Loucy (cell line): ENCODE measurements at regions not wholly inside any gene's neighbourhood (a gene's known extent, or its start where the extent isn't known, plus 50 kb on each side); places are given as distances from the start of the nearest gene placed in this dataset.
"Not testable (repeated sequence)": the region's sequence is repeated elsewhere in the genome, so short reads cannot be mapped to it uniquely, and the experiment has no call there.

ENCODE experiments used
- H2AFZ ChIP-seq: fragments of 200-600 bp; sonication (generic); 2 replicates; pipeline ENCODE4 v1.6.0; 2016; ENCODE audit warnings: antibody characterized with exemption, mild to moderate bottlenecking, low read length, moderate library complexity
- H3F3A ChIP-seq: fragments of 200-600 bp; 2 replicates; pipeline ENCODE4 v1.6.0; 2016; ENCODE audit warnings: antibody characterized with exemption, low read depth, mild to moderate bottlenecking
- H3K27me3 ChIP-seq: fragments of 200-600 bp; sonication (generic); 2 replicates; pipeline ENCODE4 v1.6.1; 2014; ENCODE audit warnings: low read length, mild to moderate bottlenecking; ENCODE audit not compliant: insufficient read depth, poor library complexity, severe bottlenecking
- H3K36me3 ChIP-seq: fragments of 200-600 bp; sonication (generic); 2 replicates; pipeline ENCODE4 v1.6.1; 2016; ENCODE audit warnings: low read length; ENCODE audit not compliant: insufficient read depth
- H3K4me1 ChIP-seq: fragments of 200-600 bp; sonication (generic); 2 replicates; pipeline ENCODE4 v1.5.1; 2014; ENCODE audit warnings: low read length, mild to moderate bottlenecking; ENCODE audit not compliant: insufficient read depth, poor library complexity, severe bottlenecking
- H3K4me2 ChIP-seq: fragments of 200-600 bp; sonication (generic); 2 replicates; pipeline ENCODE4 v1.6.0; 2014; ENCODE audit warnings: antibody characterized with exemption, low read length, low read depth, mild to moderate bottlenecking; ENCODE audit not compliant: poor library complexity, severe bottlenecking
- H3K4me3 ChIP-seq: fragments of 200-600 bp; sonication (generic); 2 replicates; pipeline ENCODE4 v1.5.1; 2014; ENCODE audit warnings: low read length, mild to moderate bottlenecking, mixed read lengths; ENCODE audit not compliant: poor library complexity, severe bottlenecking
- H3K79me2 ChIP-seq: fragments of 200-600 bp; sonication (generic); 2 replicates; pipeline ENCODE4 v1.6.1; 2014; ENCODE audit warnings: low read length; ENCODE audit not compliant: insufficient read depth
- H3K9ac ChIP-seq: fragments of 200-600 bp; sonication (generic); 2 replicates; pipeline ENCODE4 v1.6.0; 2014; ENCODE audit warnings: mild to moderate bottlenecking, low read depth, low read length, moderate library complexity; ENCODE audit not compliant: poor library complexity, severe bottlenecking
- H3K9me2 ChIP-seq: fragments of 200-600 bp; sonication (generic); replicated peaks from 2 replicates; pipeline ENCODE4 v1.6.1; 2016; ENCODE audit warnings: low read depth, low read length, mixed read lengths
- H3K9me3 ChIP-seq: fragments of 200-600 bp; sonication (generic); 2 replicates; pipeline ENCODE4 v1.6.1; 2014; ENCODE audit warnings: mild to moderate bottlenecking, antibody characterized with exemption, low read length, low read depth; ENCODE audit not compliant: insufficient read depth
- H4K20me1 ChIP-seq: fragments of 200-600 bp; sonication (generic); 2 replicates; pipeline ENCODE4 v1.6.0; 2014; ENCODE audit warnings: antibody characterized with exemption, low read length, mild to moderate bottlenecking; ENCODE audit not compliant: insufficient read depth, poor library complexity, severe bottlenecking
- EZH2phosphoT487 ChIP-seq: fragments of 200-600 bp; IDR thresholded peaks from 2 replicates; pipeline ENCODE4 v1.6.1; 2018; ENCODE audit warnings: antibody characterized with exemption, mild to moderate bottlenecking, moderate library complexity, borderline replicate concordance
- TF ChIP-seq, protein P1 (sequence below): fragments of 200-600 bp; sonication (generic); conservative IDR thresholded peaks from 2 replicates; pipeline ENCODE4 v1.5.1; 2014; ENCODE audit warnings: mild to moderate bottlenecking, antibody characterized with exemption, low read length

DNA sequence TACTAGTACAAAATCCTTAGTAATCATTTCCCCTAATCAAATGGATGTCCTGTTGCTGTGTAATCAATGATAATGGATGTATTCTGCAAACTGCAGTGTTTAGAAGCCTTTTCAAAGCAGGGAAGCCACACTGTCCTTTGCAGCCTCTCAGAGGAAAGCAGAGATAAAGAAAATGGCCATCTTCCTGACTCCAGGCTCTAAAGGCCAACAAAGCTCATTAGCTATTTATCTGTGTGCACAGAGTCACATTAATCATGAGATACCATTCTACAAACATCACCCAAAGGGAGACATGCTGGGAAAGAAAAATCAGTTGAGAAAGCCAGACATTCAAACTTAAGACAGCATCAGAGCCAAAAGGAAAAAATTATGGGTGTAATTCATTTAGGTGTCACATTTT, 165.0 kb downstream of the RAD51AP2 start:
- no peak overlapping the region for H3K9ac ChIP-seq
- H3K27me3 ChIP-seq = no peaks in the 10 kb centered on the region
- no peaks in the 10 kb centered on the region for H3K9me3 ChIP-seq
- H4K20me1 ChIP-seq = no peaks in the 10 kb centered on the region
- H3K4me1 ChIP-seq = no peaks in the 10 kb centered on the region
- H3K4me2 ChIP-seq = no peak overlapping the region
- no peaks in the 10 kb centered on the region for H3K79me2 ChIP-seq
- no peaks in the 10 kb centered on the region for H3K36me3 ChIP-seq
- no peak for TF ChIP-seq EZH2phosphoT487
- TF ChIP-seq, protein P1, sequence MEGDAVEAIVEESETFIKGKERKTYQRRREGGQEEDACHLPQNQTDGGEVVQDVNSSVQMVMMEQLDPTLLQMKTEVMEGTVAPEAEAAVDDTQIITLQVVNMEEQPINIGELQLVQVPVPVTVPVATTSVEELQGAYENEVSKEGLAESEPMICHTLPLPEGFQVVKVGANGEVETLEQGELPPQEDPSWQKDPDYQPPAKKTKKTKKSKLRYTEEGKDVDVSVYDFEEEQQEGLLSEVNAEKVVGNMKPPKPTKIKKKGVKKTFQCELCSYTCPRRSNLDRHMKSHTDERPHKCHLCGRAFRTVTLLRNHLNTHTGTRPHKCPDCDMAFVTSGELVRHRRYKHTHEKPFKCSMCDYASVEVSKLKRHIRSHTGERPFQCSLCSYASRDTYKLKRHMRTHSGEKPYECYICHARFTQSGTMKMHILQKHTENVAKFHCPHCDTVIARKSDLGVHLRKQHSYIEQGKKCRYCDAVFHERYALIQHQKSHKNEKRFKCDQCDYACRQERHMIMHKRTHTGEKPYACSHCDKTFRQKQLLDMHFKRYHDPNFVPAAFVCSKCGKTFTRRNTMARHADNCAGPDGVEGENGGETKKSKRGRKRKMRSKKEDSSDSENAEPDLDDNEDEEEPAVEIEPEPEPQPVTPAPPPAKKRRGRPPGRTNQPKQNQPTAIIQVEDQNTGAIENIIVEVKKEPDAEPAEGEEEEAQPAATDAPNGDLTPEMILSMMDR = no peak
- no peak overlapping the region for H2AFZ ChIP-seq
- H3K9me2 ChIP-seq = no peaks in the 10 kb centered on the region
- H3F3A ChIP-seq = no peaks in the 10 kb centered on the region
- no peak overlapping the region for H3K4me3 ChIP-seq

DNA sequence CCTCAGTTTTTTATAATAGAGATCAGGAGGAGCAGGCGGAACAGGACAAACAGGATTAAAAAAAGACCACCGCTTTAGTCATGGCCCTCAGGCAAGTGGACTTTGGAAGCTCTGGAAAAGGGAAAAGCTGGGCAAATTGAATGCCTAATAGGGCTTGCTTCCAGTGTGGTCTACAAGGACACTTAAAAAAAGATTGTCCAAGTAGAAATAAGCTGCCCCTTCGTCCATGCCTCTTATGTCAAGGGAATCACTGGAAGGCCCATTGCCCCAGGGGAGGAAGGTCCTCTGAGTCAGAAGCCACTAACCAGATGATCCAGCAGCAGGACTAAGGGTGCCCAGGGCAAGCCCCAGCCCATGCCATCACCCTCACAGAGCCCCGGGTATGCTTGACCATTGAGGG, 175.5 kb downstream of the RAD51AP2 start:
- H3F3A ChIP-seq, H3K9me3 ChIP-seq, H3K4me3 ChIP-seq, H4K20me1 ChIP-seq, H3K9ac ChIP-seq, H2AFZ ChIP-seq, H3K4me1 ChIP-seq, H3K79me2 ChIP-seq, H3K4me2 ChIP-seq, H3K36me3 ChIP-seq, H3K9me2 ChIP-seq, H3K27me3 ChIP-seq: not testable (repeated sequence)

GRCh38 chr2:17337507-17337906, 180.7 kb downstream of the RAD51AP2 start:
- TF ChIP-seq, protein P1 = no peak
- TF ChIP-seq EZH2phosphoT487 = no peak
- no peaks in the 10 kb centered on the region for H4K20me1 ChIP-seq
- H3K79me2 ChIP-seq = no peaks in the 10 kb centered on the region
- H3K9me2 ChIP-seq = no peaks in the 10 kb centered on the region
- no peaks in the 10 kb centered on the region for H3K36me3 ChIP-seq
- no peak overlapping the region for H3K9ac ChIP-seq
- no peak overlapping the region for H3K4me3 ChIP-seq
- H3K4me1 ChIP-seq = no peaks in the 10 kb centered on the region
- H3K9me3 ChIP-seq = no peaks in the 10 kb centered on the region
- no peak overlapping the region for H2AFZ ChIP-seq
- no peak overlapping the region for H3K4me2 ChIP-seq
- H3K27me3 ChIP-seq = no peaks in the 10 kb centered on the region
- H3F3A ChIP-seq = no peaks in the 10 kb centered on the region

DNA sequence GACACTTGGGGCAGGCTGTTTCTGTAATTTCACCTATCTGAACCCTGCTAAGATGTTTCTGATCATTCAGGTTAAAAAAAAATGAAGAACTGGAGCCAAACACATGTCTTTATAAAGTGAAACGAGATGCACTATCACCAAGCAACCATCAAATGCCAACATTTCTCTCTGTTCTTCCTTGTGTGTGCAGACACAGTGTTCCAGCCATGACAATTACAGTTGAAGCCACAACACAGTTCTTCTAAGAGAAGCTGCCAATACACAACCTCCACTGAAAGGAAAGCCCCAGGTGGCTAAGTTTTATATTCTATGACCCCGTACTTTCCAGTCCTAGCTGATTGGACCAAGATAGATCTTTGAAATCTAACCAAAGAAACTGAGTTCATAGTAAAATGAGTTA, 181.8 kb downstream of the RAD51AP2 start:
- Histone ChIP-seq H3K27me3 (no peaks in the 10 kb centered on the region), H3F3A (no peaks in the 10 kb centered on the region), H2AFZ (no peak overlapping the region), H3K9me3 (no peaks in the 10 kb centered on the region), H3K36me3 (no peaks in the 10 kb centered on the region), H3K4me2 (no peak overlapping the region), H3K4me3 (no peak overlapping the region), H4K20me1 (no peaks in the 10 kb centered on the region), H3K9ac (no peak overlapping the region), H3K9me2 (no peaks in the 10 kb centered on the region), H3K79me2 (no peaks in the 10 kb centered on the region), H3K4me1 (no peaks in the 10 kb centered on the region)
- no peak for TF ChIP-seq EZH2phosphoT487
- TF ChIP-seq, protein P1 = no peak
